ENCODE measurements at regions not wholly inside any gene's neighbourhood (a gene's known extent, or its start where the extent isn't known, plus 50 kb on each side); places are given as distances from the start of the nearest gene placed in this dataset.

DNA sequence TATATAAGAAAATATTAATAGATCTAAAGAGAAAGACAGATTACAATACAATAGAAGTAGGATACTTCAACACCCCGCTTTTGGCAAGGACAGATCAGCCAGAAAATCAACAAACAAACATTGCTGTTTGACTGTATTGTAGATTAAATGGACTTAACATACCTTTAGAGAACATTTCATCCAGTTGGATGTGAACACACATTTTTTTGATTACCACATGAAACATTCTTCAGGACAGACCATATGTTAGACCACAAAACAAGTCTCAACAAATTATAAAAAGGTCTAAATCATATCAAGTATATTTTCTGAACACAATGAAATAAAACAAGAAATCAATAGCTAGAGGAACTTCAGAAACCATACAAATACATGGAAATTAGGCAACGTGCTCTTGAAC, 148.2 kb downstream of the TRMT11 start:
- TF ChIP-seq, protein P1, sequence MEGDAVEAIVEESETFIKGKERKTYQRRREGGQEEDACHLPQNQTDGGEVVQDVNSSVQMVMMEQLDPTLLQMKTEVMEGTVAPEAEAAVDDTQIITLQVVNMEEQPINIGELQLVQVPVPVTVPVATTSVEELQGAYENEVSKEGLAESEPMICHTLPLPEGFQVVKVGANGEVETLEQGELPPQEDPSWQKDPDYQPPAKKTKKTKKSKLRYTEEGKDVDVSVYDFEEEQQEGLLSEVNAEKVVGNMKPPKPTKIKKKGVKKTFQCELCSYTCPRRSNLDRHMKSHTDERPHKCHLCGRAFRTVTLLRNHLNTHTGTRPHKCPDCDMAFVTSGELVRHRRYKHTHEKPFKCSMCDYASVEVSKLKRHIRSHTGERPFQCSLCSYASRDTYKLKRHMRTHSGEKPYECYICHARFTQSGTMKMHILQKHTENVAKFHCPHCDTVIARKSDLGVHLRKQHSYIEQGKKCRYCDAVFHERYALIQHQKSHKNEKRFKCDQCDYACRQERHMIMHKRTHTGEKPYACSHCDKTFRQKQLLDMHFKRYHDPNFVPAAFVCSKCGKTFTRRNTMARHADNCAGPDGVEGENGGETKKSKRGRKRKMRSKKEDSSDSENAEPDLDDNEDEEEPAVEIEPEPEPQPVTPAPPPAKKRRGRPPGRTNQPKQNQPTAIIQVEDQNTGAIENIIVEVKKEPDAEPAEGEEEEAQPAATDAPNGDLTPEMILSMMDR (IDR thresholded peaks at IDR 0.05; ENCODE audit: control extremely low read depth, extremely low read depth, low read depth, missing control alignments) = no peak
- ChIA-PET CTCF (no interaction called here), POLR2A (no interaction called here)
- DNase-seq (ENCODE audit: extremely low spot score) = no peak

- no peak for DNase-seq (ENCODE audit: extremely low spot score)
- ChIA-PET CTCF (no interaction called here), POLR2A (no interaction called here)
- TF ChIP-seq, protein P1 (IDR thresholded peaks at IDR 0.05; ENCODE audit: control extremely low read depth, extremely low read depth, low read depth, missing control alignments) = no peak
Observed at GRCh38 chr6:126140015-126140414, 153.7 kb downstream of the TRMT11 start.

- POLR2A ChIA-PET = no interaction called here
- CTCF ChIA-PET = interaction anchor here (0.8 to 1.4 kb wide), 4 partner anchors 14 to 19 kb away, joined by 3 to 6 read pairs (median 4); no protein-coding TSS in a partner anchor
- TF ChIP-seq, protein P1 (IDR thresholded peaks at IDR 0.05; ENCODE audit: control extremely low read depth, extremely low read depth, low read depth, missing control alignments) = no peak
- no peak for DNase-seq (ENCODE audit: extremely low spot score)
Observed at GRCh38 chr6:126143761-126144251, 157.5 kb downstream of the TRMT11 start.

GRCh38 chr6:126145351-126145750, 159.0 kb downstream of the TRMT11 start:
- ChIA-PET POLR2A (no interaction called here), CTCF (no interaction called here)
- TF ChIP-seq, protein P1 (IDR thresholded peaks at IDR 0.05; ENCODE audit: control extremely low read depth, extremely low read depth, low read depth, missing control alignments) = no peak

GRCh38 chr6:126147291-126147815, 161.0 kb downstream of the TRMT11 start:
- DNase-seq (ENCODE audit: extremely low spot score) = no peak
- TF ChIP-seq, protein P1 (IDR thresholded peaks at IDR 0.05; ENCODE audit: control extremely low read depth, extremely low read depth, low read depth, missing control alignments) = no peak
- ChIA-PET CTCF (interaction anchor here (1.0 to 1.2 kb wide), 2 partner anchors 20 to 30 kb away, joined by 3 to 4 read pairs; no protein-coding TSS in a partner anchor), POLR2A (no interaction called here)

More at GRCh38 chr6:126145351-126145750, 159.0 kb downstream of the TRMT11 start:
- DNase-seq (ENCODE audit: extremely low spot score) = no peak

DNA sequence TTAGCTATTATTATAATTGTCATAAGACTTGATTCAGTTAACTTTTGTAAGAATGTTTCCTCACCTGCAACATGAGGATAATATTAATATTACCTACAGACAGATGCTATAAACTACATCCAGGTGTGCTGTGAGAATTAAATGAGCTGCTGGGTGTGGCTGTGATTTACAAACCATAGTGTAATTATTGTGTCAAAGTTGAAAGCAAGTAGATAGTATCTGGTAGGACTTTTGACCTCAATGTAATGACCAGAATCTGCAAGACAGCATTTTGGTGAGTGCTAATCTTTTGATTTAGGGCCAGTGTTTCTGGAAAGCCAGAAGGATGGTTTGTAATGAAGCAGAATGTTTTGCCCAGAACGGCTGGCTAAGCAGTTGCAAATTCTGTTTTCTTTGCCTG, 162.5 kb downstream of the TRMT11 start:
- DNase-seq (ENCODE audit: extremely low spot score) = no peak
- POLR2A ChIA-PET = no interaction called here
- CTCF ChIA-PET = interaction anchor here (1.3 to 1.6 kb wide), 3 partner anchors 18 to 30 kb away, joined by 3 to 4 read pairs (median 4); no protein-coding TSS in a partner anchor
- TF ChIP-seq, protein P1 (IDR thresholded peaks at IDR 0.05; ENCODE audit: control extremely low read depth, extremely low read depth, low read depth, missing control alignments) = no peak
